HepG2 (cell line): ENCODE measurements at regions not wholly inside any gene's neighbourhood (a gene's known extent, or its start where the extent isn't known, plus 50 kb on each side); places are given as distances from the start of the nearest gene placed in this dataset.

Experiments
- ATAC-seq: fragments of 200-7000 bp; cut with Tn5 transposase; 3 replicates; pipeline ENCODE4 v1.9.1; 2020; ENCODE audit warnings: mild to moderate bottlenecking, moderate library complexity
- BruUV-seq: library from RNA; stranded (reverse); fragments of 400-500 nt; replicated peaks from 2 replicates; lab custom pipeline; 2021; lab: Mats Ljungman, UMichigan
- CTCF ChIA-PET: fragments of 300-600 bp; formaldehyde crosslinking; extraction: SDS; loops from one replicate; lab custom pipeline; 2021; ENCODE audit warnings: low total read pairs, inconsistent platforms, low intra/inter-chr PET ratio; lab: Yijun Ruan, JAX
- POLR2A ChIA-PET: fragments of 350-600 bp; sonication (Branson Sonifier 250); formaldehyde crosslinking; loops from one replicate; lab custom pipeline; 2020; ENCODE audit warnings: antibody characterized with exemption, inconsistent platforms; lab: Yijun Ruan, JAX
- DNase-seq: peaks from one replicate; pipeline ENCODE4 v3.0.0-alpha.2; 2015; ENCODE audit warnings: low spot score
- FAIRE-seq: peaks from 3 replicates; lab custom pipeline; 2011; peaks lifted over from hg19 to GRCh38; lab: Jason Lieb, UNC
- H2AFZ ChIP-seq: one replicate; pipeline ENCODE4 v1.6.1; 2011; ENCODE audit warnings: low read length, inconsistent platforms
- H3K27ac ChIP-seq: fragments of 300-600 bp; 3 replicates; pipeline ENCODE4 v1.8.0; 2011; ENCODE audit warnings: mixed run types, mild to moderate bottlenecking, mixed read lengths, low read length, inconsistent platforms; ENCODE audit not compliant: insufficient read depth; ENCODE audit errors: extremely low read length
- H3K27me3 ChIP-seq, 2 experiments: fragments of 200-600 bp in 1 of 2; 2 replicates in 1 of 2; 3 replicates in 1 of 2; pipeline versions ENCODE4 v1.6.0 to v1.8.0; 2011; ENCODE audit warnings: low read length in 2 of 2, mild to moderate bottlenecking in 2 of 2, moderate library complexity in 2 of 2, inconsistent platforms in 1 of 2; ENCODE audit not compliant: insufficient read depth in 2 of 2, control insufficient read depth in 1 of 2
- H3K36me3 ChIP-seq, 2 experiments: fragments of 200-600 bp in 1 of 2; replicated peaks in 1 of 2; 2 replicates in 1 of 2; 3 replicates in 1 of 2; pipeline versions ENCODE4 v1.5.1 to v1.8.0; 2011; ENCODE audit warnings: low read length in 2 of 2, inconsistent platforms in 1 of 2; ENCODE audit not compliant: insufficient read depth in 2 of 2, control insufficient read depth in 1 of 2
- H3K4me1 ChIP-seq: 2 replicates; pipeline ENCODE4 v1.5.1; 2012; ENCODE audit warnings: low read length, inconsistent platforms; ENCODE audit not compliant: insufficient read depth
- H3K4me2 ChIP-seq: 2 replicates; pipeline ENCODE4 v1.6.0; 2011; ENCODE audit warnings: low read depth, low read length, inconsistent platforms
- H3K4me3 ChIP-seq, 3 experiments: fragments of 200-600 bp in 1 of 3; sonication (generic), shearing (Covaris generic) in 1 of 3; replicated peaks in 1 of 3; 2 replicates each; pipeline ENCODE4 v1.5.1; 2011 to 2016; ENCODE audit warnings: low read length in 3 of 3, inconsistent platforms in 2 of 3, low read depth in 2 of 3, mild to moderate bottlenecking in 2 of 3, control low read depth in 1 of 3, mixed read lengths in 1 of 3; ENCODE audit not compliant: insufficient read depth in 1 of 3
- H3K79me2 ChIP-seq: one replicate; pipeline ENCODE4 v1.6.1; 2011; ENCODE audit warnings: low read length, inconsistent platforms; ENCODE audit not compliant: insufficient read depth
- H3K9ac ChIP-seq: 2 replicates; pipeline ENCODE4 v1.6.0; 2011; ENCODE audit warnings: mild to moderate bottlenecking, low read depth, low read length, inconsistent platforms; ENCODE audit not compliant: insufficient read depth
- H3K9me3 ChIP-seq: 2 replicates; pipeline ENCODE4 v1.5.1; 2012; ENCODE audit warnings: mild to moderate bottlenecking, low read length
- H4K20me1 ChIP-seq: 2 replicates; pipeline ENCODE4 v1.6.0; 2011; ENCODE audit warnings: inconsistent platforms, mild to moderate bottlenecking, low read length, moderate library complexity; ENCODE audit not compliant: insufficient read depth
- ASH2L ChIP-seq: fragments of 300-600, 200-600 bp; sonication (generic); IDR thresholded peaks from 2 replicates; pipeline ENCODE4 v1.7.0; 2017; ENCODE audit warnings: low read depth, mild to moderate bottlenecking, moderate library complexity, mixed read lengths, low read length; ENCODE audit not compliant: insufficient read length
- GZF1 ChIP-seq: sonication (generic); formaldehyde crosslinking; IDR thresholded peaks from 2 replicates; pipeline ENCODE4 v1.5.1; 2020; ENCODE audit warnings: mild to moderate bottlenecking, missing genetic modification reagents
- POLR2G ChIP-seq: fragments of 200-400 bp; formaldehyde crosslinking; IDR thresholded peaks from 2 replicates; pipeline ENCODE4 v1.6.1; 2018; ENCODE audit warnings: mild to moderate bottlenecking, low read depth, low read length, moderate library complexity
- RXRA ChIP-seq: sonication (generic); formaldehyde crosslinking; IDR thresholded peaks from 2 replicates; pipeline ENCODE4 v1.5.1; 2020; ENCODE audit warnings: missing genetic modification reagents
- STAT5B ChIP-seq: sonication (generic); formaldehyde crosslinking; IDR thresholded peaks from 2 replicates; pipeline ENCODE4 v1.4.0; 2020; ENCODE audit warnings: missing genetic modification reagents
- ZNF142 ChIP-seq: sonication (generic); formaldehyde crosslinking; IDR thresholded peaks from 2 replicates; pipeline ENCODE4 v1.4.0; 2020; ENCODE audit warnings: missing genetic modification reagents
- ZNF33A ChIP-seq: sonication (generic); formaldehyde crosslinking; IDR thresholded peaks from 2 replicates; pipeline ENCODE4 v1.5.1; 2020; ENCODE audit warnings: missing genetic modification reagents, mild to moderate bottlenecking, moderate library complexity, borderline replicate concordance
- ZNF674 ChIP-seq: sonication (generic); formaldehyde crosslinking; IDR thresholded peaks from 2 replicates; pipeline ENCODE4 v1.5.0; 2020; ENCODE audit warnings: low read depth, mild to moderate bottlenecking, missing genetic modification reagents
- WGBS: methylation state at CpG from one replicate; pipeline ENCODE4 v1.1.6; 2017; ENCODE audit warnings: low lambda C conversion rate; 5-methylcytosine and 5-hydroxymethylcytosine counted together
- in situ Hi-C: cut with HindIII; loops from 2 replicates; pipeline ENCODE4 v1.10.0; 2017; ENCODE audit warnings: low pct_unique_long_range_greater_than_20kb; ENCODE audit not compliant: extremely low pct_ligation_motif_present
- intact Hi-C: fragments of 100-400 bp; cut with micrococcal nuclease; formaldehyde crosslinking; loops from one replicate; pipeline ENCODE4 v1.10.0; 2022; ENCODE audit not compliant: unreplicated experiment
- TF ChIP-seq, protein P1 (sequence below): sonication (generic); formaldehyde crosslinking; IDR thresholded peaks from 2 replicates; pipeline ENCODE4 v1.4.0; 2020; ENCODE audit warnings: missing genetic modification reagents

DNA sequence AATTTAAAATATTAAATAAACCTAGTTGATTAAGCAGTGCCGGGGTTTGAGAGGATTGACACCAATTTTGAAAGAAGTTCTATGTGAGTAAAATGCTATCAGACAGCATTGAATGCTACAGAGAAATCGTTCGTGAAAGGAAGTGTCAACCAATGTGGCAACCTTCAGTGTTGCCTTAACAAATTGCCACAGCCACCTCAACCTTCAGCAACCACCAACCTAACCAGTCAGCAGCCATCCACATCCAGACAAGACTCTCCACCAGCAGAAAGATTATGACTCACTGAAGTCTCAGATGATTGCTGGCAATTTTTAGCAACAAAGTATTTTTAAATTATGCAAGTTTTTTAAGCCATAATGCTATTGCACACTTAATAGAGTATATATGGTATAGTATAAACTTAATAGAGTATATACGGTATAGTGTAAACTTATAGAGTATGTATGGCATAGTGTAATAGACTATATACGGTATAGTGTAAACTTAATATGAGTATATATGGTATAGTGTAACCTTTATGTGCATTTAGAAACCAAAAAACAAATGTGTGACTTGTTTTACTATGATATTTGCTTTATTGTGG is 65.3 kb upstream of the ID4 start:
- no peak overlapping the region for H2AFZ ChIP-seq
- intact Hi-C loops, result no loop called here
- no peaks in the 10 kb centered on the region for H4K20me1 ChIP-seq
- WGBS, result 6% methylated on average over 5 of the region's 5 CpGs
- H3K4me2 ChIP-seq, result no peak overlapping the region
- in situ Hi-C loops, result no loop called here
- H3K36me3 ChIP-seq, result no peaks in the 10 kb centered on the region
- ChIA-PET CTCF (no interaction called here), POLR2A (no interaction called here)
- no peaks in the 10 kb centered on the region for H3K9me3 ChIP-seq
- TF ChIP-seq GZF1 (peak; percentile 97), ZNF33A (CRISPR knock-in tag) (no peak), ZNF674 (CRISPR knock-in tag) (no peak)
- TF ChIP-seq, protein P1, sequence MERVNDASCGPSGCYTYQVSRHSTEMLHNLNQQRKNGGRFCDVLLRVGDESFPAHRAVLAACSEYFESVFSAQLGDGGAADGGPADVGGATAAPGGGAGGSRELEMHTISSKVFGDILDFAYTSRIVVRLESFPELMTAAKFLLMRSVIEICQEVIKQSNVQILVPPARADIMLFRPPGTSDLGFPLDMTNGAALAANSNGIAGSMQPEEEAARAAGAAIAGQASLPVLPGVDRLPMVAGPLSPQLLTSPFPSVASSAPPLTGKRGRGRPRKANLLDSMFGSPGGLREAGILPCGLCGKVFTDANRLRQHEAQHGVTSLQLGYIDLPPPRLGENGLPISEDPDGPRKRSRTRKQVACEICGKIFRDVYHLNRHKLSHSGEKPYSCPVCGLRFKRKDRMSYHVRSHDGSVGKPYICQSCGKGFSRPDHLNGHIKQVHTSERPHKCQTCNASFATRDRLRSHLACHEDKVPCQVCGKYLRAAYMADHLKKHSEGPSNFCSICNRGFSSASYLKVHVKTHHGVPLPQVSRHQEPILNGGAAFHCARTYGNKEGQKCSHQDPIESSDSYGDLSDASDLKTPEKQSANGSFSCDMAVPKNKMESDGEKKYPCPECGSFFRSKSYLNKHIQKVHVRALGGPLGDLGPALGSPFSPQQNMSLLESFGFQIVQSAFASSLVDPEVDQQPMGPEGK (CRISPR knock-in tag), result no peak
- H3K4me3 ChIP-seq, result no peak overlapping the region
- H3K79me2 ChIP-seq, result no peaks in the 10 kb centered on the region
- BruUV-seq, result no TSS peak
- no peak overlapping the region for H3K9ac ChIP-seq
- FAIRE-seq, result no peak
- DNase-seq, result no peak
- no peaks in the 10 kb centered on the region for H3K27me3 ChIP-seq
- no peak overlapping the region for H3K27ac ChIP-seq
- H3K4me1 ChIP-seq, result no peaks in the 10 kb centered on the region
- no peak for ATAC-seq

- Histone ChIP-seq H3K27ac (no peak overlapping the region), H3K9ac (no peak overlapping the region), H3K9me3 (no peaks in the 10 kb centered on the region), H3K79me2 (no peaks in the 10 kb centered on the region), H4K20me1 (no peaks in the 10 kb centered on the region), H2AFZ (no peak overlapping the region), H3K4me2 (no peak overlapping the region), H3K36me3 (no peaks in the 10 kb centered on the region), H3K27me3 (no peaks in the 10 kb centered on the region), H3K4me3 (no peak overlapping the region), H3K4me1 (no peaks in the 10 kb centered on the region)
- no TSS peak for BruUV-seq
- FAIRE-seq (no peak), ATAC-seq (peak; percentile 35; the same call in 1 of the 3 replicates), DNase-seq (no peak)
- POLR2A ChIA-PET, result no interaction called here
- intact Hi-C loops (no loop called here), in situ Hi-C loops (no loop called here)
- CTCF ChIA-PET, result no interaction called here
- TF ChIP-seq ZNF142 (no peak), RXRA (CRISPR knock-in tag) (no peak), ASH2L (no peak), POLR2G (no peak), STAT5B (no peak)
Measured at GRCh38 chr6:19772891-19773290, 64.3 kb upstream of the ID4 start.
